ENCODE measurements at regions not wholly inside any gene's neighbourhood (a gene's known extent, or its start where the extent isn't known, plus 50 kb on each side); places are given as distances from the start of the nearest gene placed in this dataset.

DNA sequence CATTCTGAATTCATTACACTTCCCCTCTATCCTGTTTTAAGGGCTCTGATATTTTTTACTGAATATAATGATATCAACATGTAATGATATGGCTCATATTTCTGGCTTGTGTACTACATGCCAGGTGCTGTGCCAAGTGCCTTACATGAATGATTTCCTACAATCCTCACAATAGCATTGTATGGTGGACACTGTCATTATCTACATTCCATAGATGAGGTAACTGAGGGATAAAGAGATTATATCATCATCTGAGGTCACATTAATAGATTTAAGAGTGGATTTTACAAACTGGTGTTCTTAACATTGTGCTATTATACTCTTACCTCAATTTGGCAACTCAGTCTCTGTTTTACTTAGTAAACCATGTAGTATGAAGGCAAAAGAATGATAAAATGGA, 502.0 kb downstream of the LIG4 start:
- DNase-seq (ENCODE audit: low read depth in 6 of 9, low spot score in 9 of 9): no peak

DNA sequence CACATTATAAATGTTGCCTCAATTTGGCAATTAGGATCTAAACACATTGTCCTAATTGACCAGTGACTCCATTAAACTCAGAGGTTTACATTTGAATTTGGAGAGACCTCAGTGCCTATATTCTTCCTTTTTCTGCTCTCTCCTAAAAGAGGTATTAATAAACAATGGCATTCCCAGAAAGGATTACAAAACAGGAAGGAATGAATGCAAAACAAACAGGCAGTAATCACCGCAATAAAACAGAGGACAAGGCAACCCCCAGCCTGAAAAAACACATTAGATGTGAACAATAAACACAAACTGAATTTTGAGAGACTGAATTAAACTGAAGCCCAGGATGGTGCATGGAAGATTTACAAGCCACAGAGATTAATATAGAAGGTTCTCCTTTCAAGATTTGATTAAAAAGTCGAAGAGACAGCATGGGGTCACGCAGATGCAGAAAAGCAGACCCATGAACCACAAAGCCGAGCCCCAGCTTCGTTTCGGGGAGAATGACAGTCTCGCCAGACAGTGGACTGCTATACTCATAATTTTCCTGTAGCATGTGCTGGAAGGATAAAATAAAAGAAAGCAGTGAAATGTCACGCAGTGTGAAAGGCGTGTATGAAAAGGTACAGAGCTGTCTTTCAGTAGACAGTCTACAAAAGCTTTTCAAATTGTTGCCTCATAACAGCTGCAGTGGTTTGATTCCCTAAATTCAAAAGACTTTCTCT, 503.0 kb downstream of the LIG4 start:
- no peaks in the 10 kb centered on the region for H3K4me1 ChIP-seq (ENCODE audit: control insufficient read depth in 2 of 2, insufficient read depth in 2 of 2, low read length in 2 of 2)
- no peak overlapping the region for H3K4me3 ChIP-seq (ENCODE audit: low read length in 2 of 2)
- H3K36me3 ChIP-seq (ENCODE audit: control insufficient read depth in 2 of 2, insufficient read depth in 2 of 2, low read length in 1 of 2): no peaks in the 10 kb centered on the region
- H3K9me3 ChIP-seq (ENCODE audit: control insufficient read depth in 2 of 2, insufficient read depth in 1 of 2, low read length in 1 of 2): no peaks in the 10 kb centered on the region
- no peak for DNase-seq (ENCODE audit: low read depth in 6 of 9, low spot score in 9 of 9)
- no peak overlapping the region for H3K27ac ChIP-seq (ENCODE audit: low read depth in 1 of 2, low read length in 1 of 2)
- H3K27me3 ChIP-seq (ENCODE audit: control insufficient read depth in 2 of 2, insufficient read depth in 1 of 2, low read length in 1 of 2): no peaks in the 10 kb centered on the region
- 69% methylated on average over 9 of the region's 9 CpGs for WGBS

More for the DNA sequence above, 502.0 kb downstream of the LIG4 start:
- H3K4me1 ChIP-seq (ENCODE audit: control insufficient read depth in 2 of 2, insufficient read depth in 2 of 2, low read length in 2 of 2): no peaks in the 10 kb centered on the region
- H3K27ac ChIP-seq (ENCODE audit: low read depth in 1 of 2, low read length in 1 of 2): no peak overlapping the region
- H3K9me3 ChIP-seq (ENCODE audit: control insufficient read depth in 2 of 2, insufficient read depth in 1 of 2, low read length in 1 of 2): no peaks in the 10 kb centered on the region
- no peaks in the 10 kb centered on the region for H3K36me3 ChIP-seq (ENCODE audit: control insufficient read depth in 2 of 2, insufficient read depth in 2 of 2, low read length in 1 of 2)
- H3K27me3 ChIP-seq (ENCODE audit: control insufficient read depth in 2 of 2, insufficient read depth in 1 of 2, low read length in 1 of 2): no peaks in the 10 kb centered on the region
- H3K4me3 ChIP-seq (ENCODE audit: low read length in 2 of 2): no peak overlapping the region

GRCh38 chr13:107690181-107690580, 525.2 kb downstream of the LIG4 start:
- no peak for DNase-seq (ENCODE audit: low read depth in 6 of 9, low spot score in 9 of 9)
- Histone ChIP-seq H3K9me3 (ENCODE audit: control insufficient read depth in 2 of 2, insufficient read depth in 1 of 2, low read length in 1 of 2) (peaks cover 0 to 3% of the 10 kb centered on the region in 2 donors), H3K27ac (ENCODE audit: low read depth in 1 of 2, low read length in 1 of 2) (no peak overlapping the region), H3K36me3 (ENCODE audit: control insufficient read depth in 2 of 2, insufficient read depth in 2 of 2, low read length in 1 of 2) (no peaks in the 10 kb centered on the region), H3K27me3 (ENCODE audit: control insufficient read depth in 2 of 2, insufficient read depth in 1 of 2, low read length in 1 of 2) (no peaks in the 10 kb centered on the region), H3K4me3 (ENCODE audit: low read length in 2 of 2) (no peak overlapping the region), H3K4me1 (ENCODE audit: control insufficient read depth in 2 of 2, insufficient read depth in 2 of 2, low read length in 2 of 2) (no peaks in the 10 kb centered on the region)
- 38% methylated on average over 2 of the region's 2 CpGs for WGBS

DNA sequence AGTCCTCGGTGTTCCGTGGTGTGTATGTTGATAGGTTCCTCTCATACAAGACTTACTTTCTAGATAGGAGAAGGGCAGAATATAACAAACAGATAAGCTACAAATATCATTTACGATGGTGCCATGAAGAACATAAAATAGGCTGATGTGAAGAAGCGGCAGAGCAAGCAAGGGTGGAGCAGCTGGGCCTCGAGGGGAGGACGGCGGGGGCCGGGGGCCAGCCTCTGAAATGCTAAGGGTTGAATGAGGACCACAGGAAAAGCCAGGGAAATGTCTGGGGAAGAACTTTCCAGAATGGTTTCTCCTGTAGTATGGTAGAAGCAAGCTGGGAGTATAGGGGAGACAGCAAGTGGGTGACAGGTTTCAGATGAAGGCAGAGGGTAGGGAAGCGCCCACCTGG, 529.5 kb downstream of the LIG4 start:
- Histone ChIP-seq H3K27ac (ENCODE audit: low read depth in 1 of 2, low read length in 1 of 2) (no peak overlapping the region), H3K27me3 (ENCODE audit: control insufficient read depth in 2 of 2, insufficient read depth in 1 of 2, low read length in 1 of 2) (no peaks in the 10 kb centered on the region), H3K9me3 (ENCODE audit: control insufficient read depth in 2 of 2, insufficient read depth in 1 of 2, low read length in 1 of 2) (peaks cover 0 to 3% of the 10 kb centered on the region in 2 donors), H3K36me3 (ENCODE audit: control insufficient read depth in 2 of 2, insufficient read depth in 2 of 2, low read length in 1 of 2) (no peaks in the 10 kb centered on the region), H3K4me1 (ENCODE audit: control insufficient read depth in 2 of 2, insufficient read depth in 2 of 2, low read length in 2 of 2) (no peaks in the 10 kb centered on the region), H3K4me3 (ENCODE audit: low read length in 2 of 2) (no peak overlapping the region)
- 96% methylated on average over 9 of the region's 9 CpGs for WGBS
- DNase-seq (ENCODE audit: low read depth in 6 of 9, low spot score in 9 of 9): no peak

DNA sequence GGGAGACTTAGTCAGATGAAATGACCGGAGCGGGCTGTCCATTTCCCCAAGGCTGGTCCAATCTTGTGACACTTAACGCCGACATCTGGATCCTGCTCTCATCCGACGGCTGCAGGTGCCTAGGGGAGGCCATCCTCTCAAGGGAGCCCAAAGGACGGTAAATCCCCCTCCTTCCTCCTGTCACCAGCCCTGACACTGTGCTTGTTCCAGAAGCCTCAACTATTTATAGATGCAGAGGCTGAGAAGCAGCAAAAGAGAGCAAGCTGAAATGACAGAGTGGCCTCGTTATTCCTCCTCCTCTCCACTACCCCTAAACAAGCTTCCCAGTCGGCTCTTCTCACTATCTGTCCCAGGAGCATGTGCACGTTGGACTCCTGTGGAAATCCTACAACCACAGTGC, 533.7 kb downstream of the LIG4 start:
- no peak overlapping the region for H3K4me3 ChIP-seq (ENCODE audit: low read length in 2 of 2)
- no peaks in the 10 kb centered on the region for H3K27me3 ChIP-seq (ENCODE audit: control insufficient read depth in 2 of 2, insufficient read depth in 1 of 2, low read length in 1 of 2)
- H3K9me3 ChIP-seq (ENCODE audit: control insufficient read depth in 2 of 2, insufficient read depth in 1 of 2, low read length in 1 of 2): peaks cover 0 to 6% of the 10 kb centered on the region in 2 donors
- WGBS: 85% methylated on average over 10 of the region's 10 CpGs
- DNase-seq (ENCODE audit: low read depth in 6 of 9, low spot score in 9 of 9): no peak
- H3K27ac ChIP-seq (ENCODE audit: low read depth in 1 of 2, low read length in 1 of 2): no peak overlapping the region
- H3K36me3 ChIP-seq (ENCODE audit: control insufficient read depth in 2 of 2, insufficient read depth in 2 of 2, low read length in 1 of 2): no peaks in the 10 kb centered on the region
- H3K4me1 ChIP-seq (ENCODE audit: control insufficient read depth in 2 of 2, insufficient read depth in 2 of 2, low read length in 2 of 2): no peaks in the 10 kb centered on the region

- H3K9me3 ChIP-seq (ENCODE audit: control insufficient read depth in 2 of 2, insufficient read depth in 1 of 2, low read length in 1 of 2): peaks cover 0 to 3% of the 10 kb centered on the region in 2 donors
- no peaks in the 10 kb centered on the region for H3K27me3 ChIP-seq (ENCODE audit: control insufficient read depth in 2 of 2, insufficient read depth in 1 of 2, low read length in 1 of 2)
- H3K4me3 ChIP-seq (ENCODE audit: low read length in 2 of 2): no peak overlapping the region
- 83% methylated on average over 7 of the region's 7 CpGs for WGBS
- DNase-seq (ENCODE audit: low read depth in 6 of 9, low spot score in 9 of 9): no peak
- H3K27ac ChIP-seq (ENCODE audit: low read depth in 1 of 2, low read length in 1 of 2): no peak overlapping the region
- no peaks in the 10 kb centered on the region for H3K36me3 ChIP-seq (ENCODE audit: control insufficient read depth in 2 of 2, insufficient read depth in 2 of 2, low read length in 1 of 2)
- H3K4me1 ChIP-seq (ENCODE audit: control insufficient read depth in 2 of 2, insufficient read depth in 2 of 2, low read length in 2 of 2): no peaks in the 10 kb centered on the region
These were observed 535.2 kb downstream of the LIG4 start for GRCh38 chr13:107680115-107680514.

- Histone ChIP-seq H3K4me1 (ENCODE audit: control insufficient read depth in 2 of 2, insufficient read depth in 2 of 2, low read length in 2 of 2) (no peaks in the 10 kb centered on the region), H3K9me3 (ENCODE audit: control insufficient read depth in 2 of 2, insufficient read depth in 1 of 2, low read length in 1 of 2) (peaks cover 0 to 3% of the 10 kb centered on the region in 2 donors), H3K27me3 (ENCODE audit: control insufficient read depth in 2 of 2, insufficient read depth in 1 of 2, low read length in 1 of 2) (no peaks in the 10 kb centered on the region), H3K27ac (ENCODE audit: low read depth in 1 of 2, low read length in 1 of 2) (no peak overlapping the region), H3K4me3 (ENCODE audit: low read length in 2 of 2) (no peak overlapping the region), H3K36me3 (ENCODE audit: control insufficient read depth in 2 of 2, insufficient read depth in 2 of 2, low read length in 1 of 2) (no peaks in the 10 kb centered on the region)
- WGBS: 86% methylated on average over 11 of the region's 11 CpGs
- no peak for DNase-seq (ENCODE audit: low read depth in 6 of 9, low spot score in 9 of 9)
These were observed 537.2 kb downstream of the LIG4 start for GRCh38 chr13:107678075-107678689.

- H3K9me3 ChIP-seq (ENCODE audit: control insufficient read depth in 2 of 2, insufficient read depth in 1 of 2, low read length in 1 of 2): peaks cover 0 to 3% of the 10 kb centered on the region in 2 donors
- no peaks in the 10 kb centered on the region for H3K36me3 ChIP-seq (ENCODE audit: control insufficient read depth in 2 of 2, insufficient read depth in 2 of 2, low read length in 1 of 2)
- no peak overlapping the region for H3K4me3 ChIP-seq (ENCODE audit: low read length in 2 of 2)
- H3K27me3 ChIP-seq (ENCODE audit: control insufficient read depth in 2 of 2, insufficient read depth in 1 of 2, low read length in 1 of 2): no peaks in the 10 kb centered on the region
- DNase-seq (ENCODE audit: low read depth in 6 of 9, low spot score in 9 of 9): no peak
- H3K27ac ChIP-seq (ENCODE audit: low read depth in 1 of 2, low read length in 1 of 2): no peak overlapping the region
- H3K4me1 ChIP-seq (ENCODE audit: control insufficient read depth in 2 of 2, insufficient read depth in 2 of 2, low read length in 2 of 2): no peaks in the 10 kb centered on the region
- WGBS: 96% methylated on average over 2 of the region's 2 CpGs
These were observed 539.3 kb downstream of the LIG4 start for GRCh38 chr13:107675847-107676550.

GRCh38 chr13:107669391-107669993, 545.8 kb downstream of the LIG4 start:
- H3K4me1 ChIP-seq (ENCODE audit: control insufficient read depth in 2 of 2, insufficient read depth in 2 of 2, low read length in 2 of 2): no peaks in the 10 kb centered on the region
- no peaks in the 10 kb centered on the region for H3K27me3 ChIP-seq (ENCODE audit: control insufficient read depth in 2 of 2, insufficient read depth in 1 of 2, low read length in 1 of 2)
- no peak overlapping the region for H3K4me3 ChIP-seq (ENCODE audit: low read length in 2 of 2)
- no peak overlapping the region for H3K27ac ChIP-seq (ENCODE audit: low read depth in 1 of 2, low read length in 1 of 2)
- H3K36me3 ChIP-seq (ENCODE audit: control insufficient read depth in 2 of 2, insufficient read depth in 2 of 2, low read length in 1 of 2): no peaks in the 10 kb centered on the region
- WGBS: 90% methylated on average over 8 of the region's 8 CpGs
- DNase-seq (ENCODE audit: low read depth in 6 of 9, low spot score in 9 of 9): no peak
- no peaks in the 10 kb centered on the region for H3K9me3 ChIP-seq (ENCODE audit: control insufficient read depth in 2 of 2, insufficient read depth in 1 of 2, low read length in 1 of 2)
